Activated CD8-positive, alpha-beta memory T cell treated with anti-CD3 and anti-CD28 coated beads, Interleukin-2, amount 50 U/mL, for 48 hours (primary cell): ENCODE measurements at regions not wholly inside any gene's neighbourhood (a gene's known extent, or its start where the extent isn't known, plus 50 kb on each side); places are given as distances from the start of the nearest gene placed in this dataset.

Experiments used
- DNase-seq: peaks from one replicate; pipeline ENCODE4 v3.0.0-alpha.2; 2020

DNA sequence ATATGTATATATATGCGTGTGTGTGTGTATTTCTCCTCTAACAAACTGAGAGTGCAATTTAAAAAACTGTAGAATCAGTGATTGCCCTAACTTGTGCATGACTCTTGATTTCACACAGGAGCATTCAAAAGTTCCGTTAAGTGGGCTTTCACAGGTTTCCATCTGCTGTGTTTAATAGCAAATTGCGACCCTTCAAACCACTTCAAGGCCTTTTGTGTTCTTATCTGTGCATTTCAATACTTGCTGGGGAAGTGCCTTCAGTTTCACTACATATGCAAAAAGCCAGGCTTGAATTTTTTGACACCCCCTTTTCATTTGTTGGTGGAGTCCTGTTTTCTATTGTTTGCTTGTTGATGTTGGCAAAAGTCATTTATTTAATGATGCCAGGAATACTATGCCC is 158.0 kb downstream of the TM9SF2 start:
- no peak for DNase-seq

DNA sequence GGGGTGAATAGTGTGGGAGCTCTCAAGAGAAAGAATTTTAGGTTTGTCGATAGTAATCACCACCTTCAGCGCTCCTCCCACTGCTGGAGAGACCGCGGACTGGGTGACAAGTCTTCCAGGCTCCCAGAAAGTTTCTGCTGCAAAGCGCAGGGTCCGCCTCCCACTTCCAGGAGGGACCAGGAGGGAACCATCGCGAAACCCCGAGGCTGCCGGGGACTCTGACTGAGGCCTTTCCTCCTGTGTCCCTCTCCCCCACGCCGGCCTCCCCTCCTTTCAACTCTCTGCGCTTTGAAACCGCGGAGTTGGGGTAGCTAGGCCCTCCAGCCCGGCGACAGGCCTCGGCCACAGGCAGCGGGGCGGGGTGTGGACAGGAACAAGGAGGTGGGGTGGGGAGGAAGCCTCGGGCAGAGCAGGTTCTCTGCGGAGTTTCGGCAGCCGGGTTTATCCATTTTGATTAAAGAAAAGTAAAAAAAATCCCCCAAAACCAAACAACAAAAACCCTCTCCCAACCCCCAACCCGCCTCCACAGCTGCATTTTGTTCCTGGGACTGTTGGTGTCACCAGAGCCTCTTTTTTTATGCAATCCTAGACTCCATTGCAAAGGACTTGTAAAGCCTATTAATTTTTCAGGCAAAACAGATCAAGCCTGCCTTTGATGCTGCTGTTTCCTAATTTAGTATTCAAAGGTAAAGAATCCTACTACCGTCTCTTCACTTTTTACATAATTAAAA is 157.2 kb downstream of the TM9SF2 start:
- DNase-seq, result peak; percentile 73

DNA sequence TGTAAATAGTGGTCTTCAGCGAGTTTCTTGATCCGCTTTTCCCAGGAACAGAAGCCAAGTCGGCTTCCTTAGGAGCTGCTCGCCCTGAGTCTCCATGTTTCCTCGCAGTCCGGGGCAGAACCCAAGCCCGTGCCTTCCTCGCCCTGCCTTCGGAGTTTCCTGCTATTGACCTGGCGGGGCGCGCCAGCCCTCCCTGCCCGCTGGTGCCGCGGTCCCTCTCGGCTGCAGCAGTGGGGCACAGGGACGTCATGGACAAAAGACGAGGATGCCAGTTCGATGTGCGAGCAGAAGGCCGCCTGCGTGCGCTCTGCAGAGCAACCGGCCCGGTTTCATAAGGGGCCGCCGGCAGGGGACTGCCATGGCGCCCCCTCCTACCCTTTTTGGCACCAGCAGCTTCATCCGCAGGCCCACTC is 156.6 kb downstream of the TM9SF2 start:
- peak; percentile 64 for DNase-seq

DNA sequence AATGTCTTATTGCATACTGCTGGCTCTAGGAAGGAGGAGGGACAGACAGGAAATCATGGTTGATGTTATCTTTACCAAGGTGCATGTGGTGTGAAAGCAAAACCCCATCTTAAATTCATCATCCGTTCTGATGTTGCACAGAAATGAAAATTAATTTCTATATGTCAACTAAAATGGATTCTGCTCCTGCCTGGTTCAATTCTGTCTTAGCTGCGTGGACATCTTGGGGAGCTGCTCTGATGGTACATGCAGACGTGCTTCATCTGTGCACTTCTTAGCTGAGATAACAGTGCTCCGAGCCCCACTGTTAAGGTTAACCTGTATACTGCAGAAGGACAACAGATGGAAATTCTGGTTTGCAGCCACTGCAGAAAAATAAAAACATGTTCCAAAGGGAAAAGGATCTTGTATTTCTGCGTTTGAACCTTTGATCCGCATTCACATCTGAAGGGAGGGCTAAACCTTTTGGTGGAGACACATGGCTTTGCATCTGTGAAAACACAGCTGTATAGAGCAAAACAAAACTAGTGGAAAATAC is 155.6 kb downstream of the TM9SF2 start:
- no peak for DNase-seq

DNA sequence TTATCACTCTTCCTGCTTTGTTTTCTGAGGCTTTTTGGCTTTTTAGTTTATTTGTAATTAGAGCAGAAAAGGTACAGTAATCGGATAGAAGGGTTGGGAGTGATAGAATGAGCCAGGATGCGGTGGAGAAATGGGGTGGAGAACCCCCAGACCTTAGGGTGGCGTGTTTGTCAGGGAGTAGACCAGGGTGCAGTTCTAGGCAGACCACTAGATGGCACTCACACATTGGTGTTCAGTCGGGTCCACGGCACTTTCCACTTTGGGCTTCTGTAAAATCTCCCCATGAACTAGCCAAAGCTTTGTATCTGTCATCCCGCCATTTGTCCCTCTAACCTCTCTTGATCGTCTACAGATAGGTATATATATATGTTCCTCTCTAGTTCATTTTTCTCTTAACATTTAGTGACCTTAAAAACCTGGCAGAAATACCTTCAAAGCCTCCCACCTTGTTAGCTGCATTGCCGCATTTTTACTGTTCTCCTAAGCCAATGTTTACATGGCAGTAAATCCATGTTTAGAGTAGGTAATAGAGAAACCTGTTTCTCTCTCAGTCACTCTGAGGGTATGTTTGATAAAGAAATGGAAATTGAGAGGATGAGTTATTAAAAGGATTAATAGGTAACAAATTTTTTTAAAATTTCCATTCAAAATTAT is 154.9 kb downstream of the TM9SF2 start:
- DNase-seq, result peak; percentile 88

DNA sequence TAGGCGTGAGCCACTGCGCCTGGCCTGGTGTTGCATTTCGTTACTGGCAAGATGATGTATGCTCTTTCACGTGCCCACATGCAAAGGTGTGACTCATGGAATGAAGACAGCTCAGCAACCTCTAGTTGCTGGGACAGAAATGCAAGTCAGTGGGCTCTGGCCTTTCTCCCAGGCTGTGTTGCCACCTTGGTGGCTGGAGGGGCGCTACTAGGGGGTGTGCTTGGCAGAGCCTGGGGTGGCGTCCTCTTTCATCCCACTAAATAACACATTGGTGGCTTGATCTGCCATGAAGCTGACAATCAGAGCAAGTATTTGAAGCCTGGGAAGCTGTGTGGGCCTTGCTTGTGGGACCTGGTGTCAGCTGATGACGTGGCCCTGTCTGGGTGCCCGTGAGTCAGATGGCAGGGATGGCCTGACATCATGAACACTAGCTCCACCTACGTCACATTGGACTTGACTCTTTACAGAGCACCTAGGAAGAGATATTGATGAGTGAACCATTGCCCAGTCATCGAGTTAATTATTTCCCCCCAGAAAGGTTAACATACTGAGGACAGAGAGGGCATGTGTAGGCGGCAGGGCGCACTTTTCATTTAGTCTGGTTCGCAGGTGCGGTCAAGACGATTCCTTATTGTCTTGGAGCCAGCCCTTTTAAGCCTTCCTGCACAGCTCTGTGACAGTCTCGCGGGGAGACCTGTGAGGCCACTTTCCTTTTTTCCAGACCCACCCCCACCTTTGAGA is 154.2 kb downstream of the TM9SF2 start:
- peak; percentile 68 for DNase-seq

DNA sequence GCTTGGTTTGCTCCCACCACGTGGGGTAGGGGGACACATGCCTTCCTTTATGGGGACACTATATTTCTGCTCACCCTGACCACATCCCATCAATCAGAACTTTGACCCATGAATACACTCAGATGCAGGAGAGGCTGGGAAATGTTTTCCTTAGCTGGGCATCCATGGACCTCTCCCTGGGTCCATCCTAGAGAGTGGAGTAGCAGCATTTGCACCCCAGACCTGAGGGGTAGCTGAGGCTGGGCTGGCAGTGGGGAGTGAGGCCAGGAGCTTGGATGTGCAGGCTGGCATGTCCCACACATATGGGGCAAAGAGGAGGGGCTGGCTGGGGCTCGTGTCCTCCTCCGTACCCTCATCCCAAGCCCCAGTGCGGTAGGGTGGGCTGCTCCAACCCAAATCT is 152.8 kb downstream of the TM9SF2 start:
- no peak for DNase-seq

DNA sequence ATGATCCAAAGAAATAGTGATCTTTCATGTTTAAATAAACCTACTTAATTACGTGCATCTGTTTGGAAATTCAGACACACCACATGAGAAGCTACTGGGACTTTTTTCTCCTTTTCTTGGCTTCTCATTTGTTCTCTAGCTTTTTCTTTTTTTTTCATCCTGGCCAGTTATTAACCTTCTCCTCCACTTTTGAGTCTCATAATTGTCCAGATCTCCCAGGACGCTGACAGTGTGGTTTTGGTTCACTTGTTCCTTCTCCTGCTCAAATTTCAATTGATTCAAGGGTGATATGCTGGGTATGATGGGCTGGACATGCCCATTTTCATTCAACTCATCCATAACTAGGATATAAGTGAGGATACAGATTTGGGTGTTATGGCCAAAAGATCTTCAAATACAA is 152.3 kb downstream of the TM9SF2 start:
- no peak for DNase-seq

DNA sequence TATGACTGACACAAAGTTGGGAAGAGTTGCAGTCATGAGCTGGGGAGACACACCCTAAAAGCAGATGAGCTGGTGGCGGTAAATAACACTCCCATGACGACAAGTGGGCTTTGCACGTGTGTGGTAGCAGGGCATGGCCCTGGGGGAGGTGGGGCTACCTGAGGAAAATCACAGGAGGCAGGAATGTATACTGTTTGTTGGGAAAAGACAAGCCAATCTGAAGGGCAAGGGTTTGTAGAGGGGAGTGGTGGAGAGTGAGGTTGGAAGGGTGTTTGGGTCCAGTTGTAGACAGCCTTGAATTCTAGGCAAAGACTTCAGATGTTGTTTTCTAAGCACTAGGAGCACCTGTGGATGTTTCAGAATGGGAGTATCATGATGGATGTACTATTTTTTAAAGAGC is 151.6 kb downstream of the TM9SF2 start:
- DNase-seq, result no peak

DNA sequence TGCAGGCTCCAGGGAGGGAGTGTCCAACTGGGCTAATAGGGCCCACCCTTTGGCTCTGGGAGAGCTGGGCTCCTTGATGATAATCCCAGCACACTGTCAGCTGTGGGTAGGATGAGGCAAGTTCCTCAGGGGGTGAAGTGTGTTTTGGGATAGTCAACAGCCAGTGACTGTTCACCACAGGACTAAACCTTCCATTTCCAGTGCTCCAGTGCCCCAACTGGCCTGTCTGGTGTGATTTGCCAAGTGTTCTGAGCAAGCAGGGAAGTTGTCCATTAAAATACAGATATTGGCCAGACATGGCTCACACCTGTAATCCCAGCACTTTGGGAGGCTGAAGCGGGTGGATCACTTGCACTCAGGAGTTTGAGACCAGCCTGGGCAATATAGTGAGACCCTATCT is 150.9 kb downstream of the TM9SF2 start:
- DNase-seq, result no peak

DNA sequence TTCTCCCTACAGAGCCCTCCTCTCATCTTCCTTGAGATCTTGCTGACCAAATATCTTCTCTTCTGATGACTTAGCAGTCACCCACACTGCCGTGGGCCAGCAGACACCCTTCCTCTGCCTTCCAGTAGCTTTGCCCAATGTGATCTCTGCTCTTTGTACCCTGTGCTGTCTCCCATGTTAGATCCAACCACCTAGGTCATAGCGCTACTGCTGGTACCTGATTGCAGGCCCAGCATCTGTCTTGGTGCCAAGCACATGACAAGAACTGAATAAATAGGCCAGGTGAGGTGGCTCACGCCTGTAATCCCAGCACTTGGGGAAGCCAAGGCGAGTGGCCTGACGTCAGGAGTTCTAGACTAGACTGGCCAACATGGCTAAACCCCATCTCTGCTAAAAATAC is 149.7 kb downstream of the TM9SF2 start:
- DNase-seq, result no peak

DNA sequence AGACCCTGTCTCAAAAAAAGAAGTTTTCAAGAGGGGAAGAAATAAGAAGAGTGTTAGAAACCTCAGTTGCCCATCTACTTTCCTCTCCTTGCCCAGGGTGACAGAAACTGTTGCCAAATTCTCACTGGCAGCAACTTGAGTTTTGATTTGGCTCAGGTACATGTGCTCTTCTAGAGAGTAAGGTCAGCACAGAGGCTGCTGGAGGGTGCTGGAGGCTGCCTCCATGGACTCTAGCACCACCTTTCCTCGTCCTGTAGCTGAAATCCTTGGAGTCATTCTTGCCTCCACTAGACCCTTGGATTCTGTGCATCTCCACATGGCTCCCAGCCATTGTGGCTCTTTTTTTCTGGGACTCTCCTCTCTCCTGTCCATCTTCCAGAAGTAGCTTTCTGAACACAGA is 149.1 kb downstream of the TM9SF2 start:
- DNase-seq, result no peak

DNA sequence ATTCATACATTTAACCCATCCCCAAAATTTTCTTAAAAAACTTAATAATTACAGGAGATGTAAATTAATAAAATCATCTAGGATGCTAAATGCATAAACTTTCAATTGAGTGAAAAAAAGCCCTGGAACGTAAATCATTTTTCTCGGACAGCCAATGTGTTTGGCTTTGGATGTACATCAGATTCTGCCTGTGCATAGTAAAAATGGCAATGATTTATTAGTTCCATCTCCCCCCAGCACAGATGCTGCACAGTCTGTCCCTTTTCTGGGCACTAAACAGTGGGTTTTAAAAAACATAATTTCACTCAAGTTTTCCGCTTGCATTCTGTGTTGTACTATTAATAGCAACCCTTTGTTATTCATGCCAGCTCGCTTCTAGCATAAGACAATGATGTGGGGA is 147.7 kb downstream of the TM9SF2 start:
- DNase-seq, result no peak

DNA sequence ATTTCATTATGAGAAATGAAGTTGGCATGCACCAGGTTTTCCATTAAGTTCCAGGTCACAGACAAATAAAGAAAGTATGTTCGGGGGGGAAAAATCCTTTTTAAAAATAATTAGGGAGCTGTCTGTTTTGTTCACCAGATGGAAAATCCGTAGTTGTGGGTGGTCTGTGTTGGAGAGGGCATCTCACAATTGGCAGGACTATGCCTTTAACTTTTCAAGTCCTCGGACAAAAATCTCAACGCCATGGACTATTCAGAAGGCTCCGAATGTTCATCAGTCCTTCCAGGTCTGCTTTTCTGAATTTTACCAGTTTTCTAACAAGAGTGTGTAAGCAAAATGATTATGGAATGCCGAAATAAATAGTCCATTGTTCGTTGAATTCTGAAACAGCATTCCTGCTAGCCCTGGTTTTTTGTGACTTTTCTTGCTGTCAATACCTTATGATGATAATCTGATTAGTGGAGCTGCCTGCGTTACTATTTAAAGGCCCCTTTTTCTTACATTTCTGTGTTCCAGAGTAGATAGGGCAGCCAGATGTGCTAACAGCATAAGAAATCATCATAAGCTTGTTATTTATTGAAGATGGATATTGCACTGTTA is 146.9 kb downstream of the TM9SF2 start:
- DNase-seq, result no peak

DNA sequence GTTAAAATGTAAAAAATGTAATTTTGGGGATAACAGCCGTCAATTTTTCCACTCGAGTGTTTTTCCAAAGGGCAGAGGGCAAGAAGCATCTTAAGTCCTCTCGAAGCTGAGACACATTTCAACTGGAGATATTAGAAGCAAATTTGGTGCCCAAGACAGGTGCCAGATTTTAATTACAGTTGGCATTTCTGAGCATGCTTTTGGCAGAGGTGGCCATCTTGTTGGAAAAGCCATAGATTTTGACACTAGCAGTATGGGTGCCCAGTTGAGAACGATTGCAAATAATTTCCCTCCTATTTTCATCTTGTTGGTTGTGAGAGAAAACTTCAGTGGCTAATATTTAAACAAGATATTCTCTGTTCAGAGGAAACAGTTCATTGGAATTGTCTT is 146.3 kb downstream of the TM9SF2 start:
- no peak for DNase-seq

DNA sequence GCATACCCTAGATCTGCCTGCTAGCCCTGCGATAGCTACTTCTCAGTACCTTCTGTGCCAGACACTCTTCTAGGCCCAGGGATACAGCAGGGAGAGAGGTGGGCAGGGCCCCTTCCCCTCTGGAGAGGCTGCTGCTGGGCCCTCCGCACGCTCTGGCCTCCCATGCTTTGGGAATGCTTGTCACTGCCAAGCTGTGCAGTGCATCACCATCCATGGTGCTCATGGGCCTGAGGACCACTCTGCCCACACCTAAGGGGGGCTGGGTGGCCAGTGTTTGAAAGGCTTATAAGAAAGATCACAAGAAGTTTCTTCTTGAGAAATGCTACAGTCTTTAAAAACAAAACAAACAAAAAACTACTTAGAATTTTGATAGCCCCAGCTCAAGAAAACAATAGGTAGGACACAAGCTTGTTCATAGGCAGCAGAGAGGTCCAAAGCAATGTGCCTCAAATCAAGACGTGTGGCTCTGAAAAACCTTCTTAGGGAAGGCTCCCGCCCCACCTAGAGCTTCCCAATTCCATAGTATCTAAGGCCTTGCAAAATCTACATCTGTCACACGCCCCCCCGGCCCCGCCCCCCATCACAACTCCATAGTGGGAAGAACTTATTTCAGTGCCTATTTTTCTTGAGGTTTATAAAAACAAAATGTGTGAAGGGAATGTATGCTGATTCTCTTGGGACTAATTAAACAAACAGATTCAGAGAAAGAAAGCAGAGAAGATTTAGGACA is 145.8 kb downstream of the TM9SF2 start:
- DNase-seq, result no peak

DNA sequence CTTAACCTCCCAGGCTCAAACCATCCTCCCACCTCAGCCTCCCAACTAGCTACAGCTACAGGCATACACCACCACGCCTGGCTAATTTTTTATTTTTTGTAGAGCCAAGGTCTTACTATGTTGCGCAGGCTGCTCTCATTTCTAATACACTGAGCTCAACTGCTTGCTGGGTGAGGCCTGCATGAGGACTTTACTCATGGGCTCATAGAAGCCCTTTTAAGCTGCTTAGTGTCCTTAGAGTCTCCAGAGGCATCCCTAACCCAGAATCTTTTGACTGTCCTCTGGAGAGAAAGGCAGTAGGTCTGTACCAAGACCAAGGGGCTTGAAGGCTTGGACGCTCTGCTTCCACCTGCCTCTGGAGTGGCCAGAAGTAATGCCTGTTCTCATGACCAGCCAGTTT is 141.6 kb downstream of the TM9SF2 start:
- DNase-seq, result no peak

DNA sequence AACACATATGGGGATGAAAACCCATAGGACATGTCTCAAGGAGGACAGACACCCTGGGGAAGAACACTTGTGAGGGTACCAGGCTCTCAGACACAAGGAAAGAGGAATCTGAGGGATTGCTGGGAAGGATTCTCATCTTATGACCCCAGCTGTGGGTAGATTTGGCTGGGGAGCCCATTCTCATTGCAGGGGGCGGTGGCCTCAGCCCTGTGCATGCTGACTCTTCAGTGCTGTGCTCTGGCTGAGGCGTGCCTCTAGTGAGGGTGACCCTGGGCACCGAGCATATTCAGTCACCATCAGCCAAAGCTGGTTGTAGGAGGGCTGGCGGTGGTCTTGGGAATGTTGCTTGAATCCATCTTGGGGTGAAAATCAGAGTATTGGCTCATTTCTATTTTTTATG is 140.7 kb downstream of the TM9SF2 start:
- DNase-seq, result no peak

DNA sequence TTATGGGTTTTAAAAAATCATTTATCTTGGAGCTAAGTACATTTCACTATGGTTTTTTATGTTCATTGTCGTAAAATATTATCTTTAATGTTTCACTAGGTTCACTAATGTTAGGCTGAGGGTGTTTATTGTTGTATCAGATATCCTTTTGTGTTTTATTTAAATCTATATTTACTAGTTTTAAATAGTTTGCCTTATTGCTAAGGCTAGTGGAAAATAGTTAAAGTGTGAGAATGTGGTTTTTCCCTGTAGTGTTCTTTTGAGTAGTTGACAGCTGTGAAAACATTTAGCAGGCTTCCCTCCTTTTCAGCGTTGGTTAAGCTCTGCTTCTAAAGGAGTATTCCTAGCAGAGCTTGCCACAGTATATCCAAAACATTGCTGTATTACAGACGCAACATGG is 139.0 kb downstream of the TM9SF2 start:
- DNase-seq, result no peak

DNA sequence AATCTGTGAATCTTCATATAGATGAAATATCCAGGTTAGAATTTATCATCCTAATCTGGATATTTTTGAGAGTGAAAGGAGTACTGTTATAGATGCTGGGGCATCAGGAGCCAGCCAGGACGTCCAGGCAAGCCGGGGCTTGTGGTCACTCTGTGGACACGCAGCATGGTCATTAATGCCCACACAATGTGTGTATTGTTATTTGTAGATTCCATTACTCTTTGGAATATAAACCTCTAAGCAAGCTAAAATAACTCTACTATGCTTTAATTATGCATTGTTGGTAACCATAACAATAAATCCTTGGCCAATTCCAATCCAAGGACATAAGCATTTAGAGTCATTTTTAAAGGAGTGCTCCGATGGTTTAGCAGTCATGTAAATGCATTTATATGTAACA is 137.9 kb downstream of the TM9SF2 start:
- no peak for DNase-seq

DNA sequence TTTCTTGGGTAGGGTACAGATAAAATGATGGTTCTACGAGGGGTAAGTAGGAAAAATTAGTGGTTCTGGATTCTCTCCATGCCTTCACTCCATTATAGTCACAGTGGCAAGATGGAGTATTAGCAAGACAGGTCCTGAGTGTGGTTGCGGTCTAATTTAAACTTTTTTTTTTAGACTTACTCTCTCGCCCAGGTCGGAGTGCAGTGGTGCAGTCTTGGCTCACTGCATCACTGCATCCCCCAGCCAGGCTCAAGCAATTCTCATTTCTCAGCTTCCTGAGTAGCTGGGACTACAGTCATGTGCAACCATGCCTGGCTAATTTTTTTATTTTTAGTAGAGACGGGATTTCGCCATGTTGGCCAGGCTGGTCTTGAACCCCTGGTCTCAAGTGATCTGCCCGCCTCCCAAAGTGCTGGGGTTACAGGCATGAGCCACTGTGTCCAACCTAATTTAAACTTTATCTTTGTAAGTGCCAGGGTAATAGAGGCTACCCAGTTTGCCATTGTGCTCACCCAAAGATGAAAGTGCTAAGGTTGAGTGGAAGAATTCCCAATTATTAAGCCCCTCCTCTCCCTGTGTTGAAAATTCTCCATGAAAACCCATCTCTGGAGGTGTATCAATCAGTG is 135.6 kb downstream of the TM9SF2 start:
- DNase-seq, result no peak

DNA sequence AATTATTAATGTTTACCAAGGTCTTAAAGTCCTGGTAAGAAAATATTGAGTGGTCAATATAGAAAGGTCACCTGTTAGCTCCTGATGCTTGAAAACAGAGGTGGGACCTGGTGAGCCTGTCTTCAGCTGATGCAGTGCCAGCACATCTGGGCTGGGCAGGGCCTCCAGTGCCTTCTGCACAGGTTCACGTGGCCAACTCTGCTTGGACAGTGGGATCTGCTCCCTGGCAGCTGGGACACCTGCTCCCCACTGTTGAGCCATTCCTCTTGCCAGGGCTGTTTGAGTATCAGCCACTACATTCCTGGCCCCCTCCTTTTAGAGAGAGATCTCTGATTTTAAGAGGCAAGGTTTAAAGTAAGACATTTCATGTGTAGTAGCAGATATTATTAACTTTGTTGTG is 135.0 kb downstream of the TM9SF2 start:
- no peak for DNase-seq
